22Rv1 (cell line): ENCODE measurements at regions not wholly inside any gene's neighbourhood (a gene's known extent, or its start where the extent isn't known, plus 50 kb on each side); places are given as distances from the start of the nearest gene placed in this dataset.

Experiments used
- H3K27ac ChIP-seq: fragments of 450-650 bp; 2 replicates; pipeline ENCODE4 v1.5.1; 2017
- CTCF ChIP-seq: fragments of 450-650 bp; IDR thresholded peaks from 2 replicates; pipeline ENCODE4 v1.5.1; 2017; ENCODE audit warnings: mild to moderate bottlenecking
- ZFX ChIP-seq: fragments of 450-650 bp; IDR thresholded peaks from 2 replicates; pipeline ENCODE4 v1.6.1; 2017; ENCODE audit warnings: antibody characterized with exemption, borderline replicate concordance

GRCh38 chr3:168990621-168991020 lies 672.9 kb downstream of the MECOM start:
- no peak overlapping the region for H3K27ac ChIP-seq
- TF ChIP-seq ZFX: no peak
- TF ChIP-seq CTCF: no peak

- TF ChIP-seq ZFX: no peak
- no peak for TF ChIP-seq CTCF
- no peak overlapping the region for H3K27ac ChIP-seq
These were observed 673.4 kb downstream of the MECOM start for GRCh38 chr3:168990134-168990533.

- TF ChIP-seq CTCF (no peak), ZFX (no peak)
These were observed 674.1 kb downstream of the MECOM start for GRCh38 chr3:168989396-168989795.

DNA sequence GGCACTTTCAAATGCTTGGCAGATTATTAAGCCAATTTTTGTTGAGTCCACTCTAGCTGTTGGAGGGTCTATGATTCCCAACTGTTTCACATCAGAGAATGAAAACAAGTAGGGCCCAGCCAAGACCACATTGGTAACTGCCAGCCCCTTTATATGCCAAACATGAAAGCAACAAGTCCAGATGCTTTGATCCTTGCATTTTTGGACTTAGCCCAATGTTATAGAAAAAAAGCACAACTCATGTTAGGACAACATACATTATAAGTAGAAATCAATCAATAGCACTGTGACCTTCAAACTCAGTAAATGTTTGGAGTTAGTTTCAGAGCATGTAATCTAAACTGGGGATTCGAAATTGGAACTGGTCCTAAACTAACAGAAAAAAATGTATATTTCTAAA lies 674.7 kb downstream of the MECOM start:
- no peak overlapping the region for H3K27ac ChIP-seq
- no peak for TF ChIP-seq ZFX
- no peak for TF ChIP-seq CTCF

More at GRCh38 chr3:168989396-168989795, 674.1 kb downstream of the MECOM start:
- H3K27ac ChIP-seq: no peak overlapping the region

GRCh38 chr3:168984872-168985271 lies 678.6 kb downstream of the MECOM start:
- no peak for TF ChIP-seq ZFX
- TF ChIP-seq CTCF: no peak

GRCh38 chr3:168983046-168983445 lies 680.5 kb downstream of the MECOM start:
- H3K27ac ChIP-seq: no peak overlapping the region
- TF ChIP-seq CTCF (no peak), ZFX (no peak)

More at GRCh38 chr3:168984872-168985271, 678.6 kb downstream of the MECOM start:
- no peak overlapping the region for H3K27ac ChIP-seq

DNA sequence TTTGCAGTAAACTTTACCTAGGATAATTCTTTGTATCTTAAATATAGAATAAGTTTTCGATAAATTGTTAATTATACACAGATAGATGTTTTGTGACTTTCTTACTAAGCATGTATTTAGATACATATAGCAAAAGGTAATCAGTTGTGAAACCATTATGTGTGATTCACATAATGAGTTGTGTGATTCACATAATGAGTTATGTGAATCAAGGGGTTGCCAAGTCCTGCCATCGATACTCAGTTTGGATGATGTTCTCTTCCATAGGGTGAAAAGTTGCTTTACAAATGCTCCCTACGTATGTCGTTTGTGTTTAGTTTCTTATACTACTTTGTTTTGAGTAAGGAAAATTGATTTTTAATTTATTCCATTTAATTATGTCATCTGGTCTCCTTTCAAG lies 682.1 kb downstream of the MECOM start:
- TF ChIP-seq CTCF: no peak
- no peak overlapping the region for H3K27ac ChIP-seq
